Mesendoderm (in vitro differentiated cells): ENCODE measurements at regions not wholly inside any gene's neighbourhood (a gene's known extent, or its start where the extent isn't known, plus 50 kb on each side); places are given as distances from the start of the nearest gene placed in this dataset.

Experiments
- DNase-seq: peaks from one replicate; pipeline ENCODE4 v3.0.0; 2013
- H2AK5ac ChIP-seq: 2 replicates; pipeline ENCODE4 v1.6.1; 2013; ENCODE audit warnings: low read length, inconsistent platforms
- H2BK120ac ChIP-seq: 2 replicates; pipeline ENCODE4 v1.6.1; 2013; ENCODE audit warnings: low read depth, mild to moderate bottlenecking, low read length, moderate library complexity, mixed read lengths
- H2BK15ac ChIP-seq: replicated peaks from 2 replicates; pipeline ENCODE4 v1.6.1; 2013; ENCODE audit warnings: low read depth, mild to moderate bottlenecking, moderate library complexity
- H2BK5ac ChIP-seq: 2 replicates; pipeline ENCODE4 v1.6.1; 2013; ENCODE audit warnings: low read length, inconsistent platforms
- H3K18ac ChIP-seq: 2 replicates; pipeline ENCODE4 v1.6.1; 2013; ENCODE audit warnings: mild to moderate bottlenecking, low read length, mixed read lengths
- H3K23ac ChIP-seq: one replicate; pipeline ENCODE4 v1.6.1; 2013; ENCODE audit warnings: low read length
- H3K27ac ChIP-seq: 2 replicates; pipeline ENCODE4 v1.5.1; 2013; ENCODE audit warnings: low read depth, mild to moderate bottlenecking, inconsistent platforms, low read length, moderate library complexity
- H3K27me3 ChIP-seq: 2 replicates; pipeline ENCODE4 v1.6.1; 2013; ENCODE audit warnings: low read length, control low read depth, mild to moderate bottlenecking, inconsistent platforms; ENCODE audit not compliant: insufficient read depth, poor library complexity
- H3K36me3 ChIP-seq: 2 replicates; pipeline ENCODE4 v1.6.1; 2013; ENCODE audit warnings: low read length, inconsistent platforms; ENCODE audit not compliant: control insufficient read depth, insufficient read depth
- H3K4ac ChIP-seq: one replicate; pipeline ENCODE4 v1.6.1; 2013; ENCODE audit warnings: low read depth, mild to moderate bottlenecking, low read length, moderate library complexity
- H3K4me1 ChIP-seq: 2 replicates; pipeline ENCODE4 v1.6.1; 2013; ENCODE audit warnings: low read depth, low read length, inconsistent platforms; ENCODE audit not compliant: control insufficient read depth
- H3K4me2 ChIP-seq: 2 replicates; pipeline ENCODE4 v1.6.1; 2013; ENCODE audit warnings: low read length
- H3K4me3 ChIP-seq: 2 replicates; pipeline ENCODE4 v1.5.1; 2013; ENCODE audit warnings: mild to moderate bottlenecking, low read length
- H3K56ac ChIP-seq: one replicate; pipeline ENCODE4 v1.6.1; 2013; ENCODE audit warnings: low read length
- H3K79me1 ChIP-seq: 2 replicates; pipeline ENCODE4 v1.6.1; 2013; ENCODE audit warnings: low read length, inconsistent platforms
- H3K79me2 ChIP-seq: 2 replicates; pipeline ENCODE4 v1.6.1; 2013; ENCODE audit warnings: mild to moderate bottlenecking, low read length; ENCODE audit not compliant: control insufficient read depth, insufficient read depth
- H3K9ac ChIP-seq: 2 replicates; pipeline ENCODE4 v1.6.1; 2013; ENCODE audit warnings: low read length, inconsistent platforms
- H4K5ac ChIP-seq: one replicate; pipeline ENCODE4 v1.6.1; 2013; ENCODE audit warnings: low read length
- H4K8ac ChIP-seq: one replicate; pipeline ENCODE4 v1.6.1; 2013; ENCODE audit warnings: low read depth, mild to moderate bottlenecking, control low read depth, low read length, moderate library complexity
- WGBS: extraction: QIAGEN DNeasy Blood & Tissue Kit; methylation state at CpG from one replicate; pipeline ENCODE4 v1.1.7; 2013; ENCODE audit warnings: low lambda C conversion rate, missing lambda C conversion rate; ENCODE audit not compliant: insufficient coverage; ENCODE audit errors: extremely low coverage; 5-methylcytosine and 5-hydroxymethylcytosine counted together

- Histone ChIP-seq H4K8ac (no peak overlapping the region), H3K4me1 (no peaks in the 10 kb centered on the region), H3K79me2 (no peaks in the 10 kb centered on the region), H3K56ac (no peak overlapping the region), H2BK5ac (no peak overlapping the region), H3K4me2 (no peak overlapping the region), H3K23ac (no peak overlapping the region), H3K36me3 (no peaks in the 10 kb centered on the region), H3K9ac (no peak overlapping the region), H3K18ac (no peak overlapping the region), H2BK120ac (no peak overlapping the region), H4K5ac (no peak overlapping the region), H3K27me3 (no peaks in the 10 kb centered on the region), H2BK15ac (no peak overlapping the region), H3K4me3 (no peak overlapping the region), H2AK5ac (no peak overlapping the region), H3K4ac (no peak overlapping the region), H3K79me1 (no peaks in the 10 kb centered on the region), H3K27ac (no peak overlapping the region)
- DNase-seq = no peak
- no CpG with 5 or more reads among the region's 14 CpGs for WGBS
Measured at GRCh38 chr14:105847400-105847799, 321.0 kb downstream of the TMEM121 start.

GRCh38 chr14:105848570-105848969, 322.2 kb downstream of the TMEM121 start:
- WGBS = no CpG with 5 or more reads among the region's 2 CpGs
- no peak overlapping the region for H3K9ac ChIP-seq
- no peak overlapping the region for H3K4ac ChIP-seq
- no peak for DNase-seq
- H3K4me2 ChIP-seq = no peak overlapping the region
- H4K5ac ChIP-seq = no peak overlapping the region
- no peaks in the 10 kb centered on the region for H3K4me1 ChIP-seq
- H3K23ac ChIP-seq = no peak overlapping the region
- no peak overlapping the region for H3K27ac ChIP-seq
- H2BK5ac ChIP-seq = no peak overlapping the region
- H3K18ac ChIP-seq = no peak overlapping the region
- H3K79me2 ChIP-seq = no peaks in the 10 kb centered on the region
- H2BK15ac ChIP-seq = no peak overlapping the region
- no peaks in the 10 kb centered on the region for H3K79me1 ChIP-seq
- no peak overlapping the region for H3K56ac ChIP-seq
- H4K8ac ChIP-seq = no peak overlapping the region
- no peaks in the 10 kb centered on the region for H3K27me3 ChIP-seq
- H2AK5ac ChIP-seq = no peak overlapping the region
- no peaks in the 10 kb centered on the region for H3K36me3 ChIP-seq
- no peak overlapping the region for H3K4me3 ChIP-seq
- no peak overlapping the region for H2BK120ac ChIP-seq

GRCh38 chr14:105849933-105850626, 323.7 kb downstream of the TMEM121 start:
- H3K27ac ChIP-seq = no peak overlapping the region
- H3K4ac ChIP-seq = no peak overlapping the region
- no peak overlapping the region for H4K8ac ChIP-seq
- no peaks in the 10 kb centered on the region for H3K27me3 ChIP-seq
- no peaks in the 10 kb centered on the region for H3K36me3 ChIP-seq
- WGBS = no CpG with 5 or more reads among the region's 11 CpGs
- H3K4me1 ChIP-seq = no peaks in the 10 kb centered on the region
- H3K79me1 ChIP-seq = no peaks in the 10 kb centered on the region
- H2BK15ac ChIP-seq = no peak overlapping the region
- no peak for DNase-seq
- no peak overlapping the region for H2AK5ac ChIP-seq
- no peaks in the 10 kb centered on the region for H3K79me2 ChIP-seq
- H3K4me3 ChIP-seq = no peak overlapping the region
- H3K18ac ChIP-seq = no peak overlapping the region
- no peak overlapping the region for H3K4me2 ChIP-seq
- no peak overlapping the region for H3K56ac ChIP-seq
- H2BK5ac ChIP-seq = no peak overlapping the region
- no peak overlapping the region for H4K5ac ChIP-seq
- no peak overlapping the region for H3K23ac ChIP-seq
- no peak overlapping the region for H2BK120ac ChIP-seq
- H3K9ac ChIP-seq = no peak overlapping the region

- H3K27me3 ChIP-seq = no peaks in the 10 kb centered on the region
- no peak overlapping the region for H3K56ac ChIP-seq
- H3K4me3 ChIP-seq = no peak overlapping the region
- H3K27ac ChIP-seq = no peak overlapping the region
- no peak overlapping the region for H2BK5ac ChIP-seq
- H4K5ac ChIP-seq = no peak overlapping the region
- H3K18ac ChIP-seq = no peak overlapping the region
- H3K36me3 ChIP-seq = no peaks in the 10 kb centered on the region
- no peaks in the 10 kb centered on the region for H3K4me1 ChIP-seq
- no peak overlapping the region for H2AK5ac ChIP-seq
- H3K4ac ChIP-seq = no peak overlapping the region
- H2BK15ac ChIP-seq = no peak overlapping the region
- no peak for DNase-seq
- no peaks in the 10 kb centered on the region for H3K79me1 ChIP-seq
- WGBS = no CpG with 5 or more reads among the region's 27 CpGs
- H2BK120ac ChIP-seq = no peak overlapping the region
- H3K23ac ChIP-seq = no peak overlapping the region
- no peaks in the 10 kb centered on the region for H3K79me2 ChIP-seq
- H3K4me2 ChIP-seq = no peak overlapping the region
- no peak overlapping the region for H3K9ac ChIP-seq
- H4K8ac ChIP-seq = no peak overlapping the region
Measured at GRCh38 chr14:105850853-105851581, 324.6 kb downstream of the TMEM121 start.

GRCh38 chr14:105851716-105852377, 325.5 kb downstream of the TMEM121 start:
- no peak overlapping the region for H3K23ac ChIP-seq
- no peaks in the 10 kb centered on the region for H3K27me3 ChIP-seq
- no peaks in the 10 kb centered on the region for H3K4me1 ChIP-seq
- H3K79me2 ChIP-seq = no peaks in the 10 kb centered on the region
- H4K5ac ChIP-seq = no peak overlapping the region
- no peak overlapping the region for H3K4ac ChIP-seq
- H4K8ac ChIP-seq = no peak overlapping the region
- no peak overlapping the region for H3K27ac ChIP-seq
- WGBS = no CpG with 5 or more reads among the region's 26 CpGs
- H3K18ac ChIP-seq = no peak overlapping the region
- no peak overlapping the region for H2BK5ac ChIP-seq
- H2BK15ac ChIP-seq = no peak overlapping the region
- no peak for DNase-seq
- H2BK120ac ChIP-seq = no peak overlapping the region
- H3K4me2 ChIP-seq = no peak overlapping the region
- no peak overlapping the region for H3K4me3 ChIP-seq
- H2AK5ac ChIP-seq = no peak overlapping the region
- H3K56ac ChIP-seq = no peak overlapping the region
- no peaks in the 10 kb centered on the region for H3K36me3 ChIP-seq
- H3K9ac ChIP-seq = no peak overlapping the region
- H3K79me1 ChIP-seq = no peaks in the 10 kb centered on the region
